ENCODE measurements at regions not wholly inside any gene's neighbourhood (a gene's known extent, or its start where the extent isn't known, plus 50 kb on each side); places are given as distances from the start of the nearest gene placed in this dataset.

DNA sequence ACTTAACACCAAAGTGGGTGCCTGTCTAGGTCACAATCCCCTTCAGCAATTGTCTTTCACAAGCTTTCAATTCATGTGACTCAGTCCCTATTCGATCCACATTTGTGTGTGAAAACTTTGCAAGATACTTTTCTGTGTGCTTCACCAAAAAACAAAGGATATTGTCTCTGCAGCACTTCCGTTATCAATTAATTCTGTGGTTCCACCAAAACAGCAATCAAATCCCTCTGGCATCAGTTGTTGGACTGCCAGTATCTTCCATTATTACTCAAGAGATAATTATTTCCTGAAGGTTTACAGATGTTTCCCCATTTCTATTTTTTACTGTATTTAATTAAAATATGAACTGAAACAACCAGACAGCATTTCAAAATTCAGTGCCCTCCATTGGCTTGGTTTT, 481.4 kb downstream of the SUCLA2 start:
- H3K4me3 ChIP-seq (ENCODE audit: low read length) = no peak overlapping the region
- TF ChIP-seq ZNF274 (IDR thresholded peaks at IDR 0.05; ENCODE audit: low read depth, low read length) = no peak

- TF ChIP-seq ZNF274 (IDR thresholded peaks at IDR 0.05; ENCODE audit: low read depth, low read length) = no peak
- H3K4me3 ChIP-seq (ENCODE audit: low read length) = no peak overlapping the region
These were observed 482.5 kb downstream of the SUCLA2 start for GRCh38 chr13:47518530-47518929.

DNA sequence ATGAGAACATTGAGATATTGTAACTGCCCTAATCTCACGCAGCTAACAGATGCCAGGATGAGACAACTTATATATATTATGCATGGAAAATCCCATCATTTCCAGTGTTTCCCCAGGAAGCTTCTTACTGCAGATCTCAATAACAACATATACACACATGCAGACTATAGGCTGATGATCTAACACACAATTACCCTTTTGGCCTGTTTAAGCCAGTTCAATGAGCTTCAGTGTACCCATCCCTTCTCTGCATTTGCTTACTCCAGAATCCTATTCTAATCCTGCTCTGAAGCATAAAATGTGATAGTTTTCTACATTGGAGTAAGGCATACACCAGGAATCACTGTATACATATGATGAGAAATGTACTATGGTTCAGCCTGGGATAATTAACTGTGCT, 489.4 kb downstream of the SUCLA2 start:
- TF ChIP-seq ZNF274 (IDR thresholded peaks at IDR 0.05; ENCODE audit: low read depth, low read length) = no peak

GRCh38 chr13:47508527-47509228, 492.4 kb downstream of the SUCLA2 start:
- H3K4me3 ChIP-seq (ENCODE audit: low read length) = no peak overlapping the region
- no peak for TF ChIP-seq ZNF274 (IDR thresholded peaks at IDR 0.05; ENCODE audit: low read depth, low read length)

More for the DNA sequence above, 489.4 kb downstream of the SUCLA2 start:
- H3K4me3 ChIP-seq (ENCODE audit: low read length) = no peak overlapping the region

DNA sequence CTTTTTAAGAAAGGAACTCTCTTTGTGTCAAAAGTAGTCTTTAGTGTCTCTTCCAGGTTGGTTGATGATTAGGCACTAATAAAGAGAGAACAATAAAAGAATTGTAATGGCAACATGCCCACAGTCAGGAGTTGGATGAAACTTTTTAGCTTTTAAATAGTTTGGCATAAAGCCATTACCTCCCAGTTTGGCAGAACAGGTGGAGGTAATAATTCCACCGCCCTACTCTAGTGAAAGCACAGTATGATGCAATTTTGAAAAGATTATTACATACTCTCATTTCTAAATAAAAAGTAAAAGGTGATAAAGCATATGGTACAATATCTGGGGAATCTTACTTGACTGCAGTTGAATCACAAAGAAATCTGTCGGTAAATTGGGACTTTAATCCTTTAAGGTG, 497.6 kb downstream of the SUCLA2 start:
- no peak for TF ChIP-seq ZNF274 (IDR thresholded peaks at IDR 0.05; ENCODE audit: low read depth, low read length)
- H3K4me3 ChIP-seq (ENCODE audit: low read length) = no peak overlapping the region

GRCh38 chr13:47502166-47502565, 498.9 kb downstream of the SUCLA2 start:
- H3K4me3 ChIP-seq (ENCODE audit: low read length) = no peak overlapping the region
- no peak for TF ChIP-seq ZNF274 (IDR thresholded peaks at IDR 0.05; ENCODE audit: low read depth, low read length)

GRCh38 chr13:47499358-47500150, 501.5 kb downstream of the SUCLA2 start:
- H3K4me3 ChIP-seq (ENCODE audit: low read length) = no peak overlapping the region
- no peak for TF ChIP-seq ZNF274 (IDR thresholded peaks at IDR 0.05; ENCODE audit: low read depth, low read length)

DNA sequence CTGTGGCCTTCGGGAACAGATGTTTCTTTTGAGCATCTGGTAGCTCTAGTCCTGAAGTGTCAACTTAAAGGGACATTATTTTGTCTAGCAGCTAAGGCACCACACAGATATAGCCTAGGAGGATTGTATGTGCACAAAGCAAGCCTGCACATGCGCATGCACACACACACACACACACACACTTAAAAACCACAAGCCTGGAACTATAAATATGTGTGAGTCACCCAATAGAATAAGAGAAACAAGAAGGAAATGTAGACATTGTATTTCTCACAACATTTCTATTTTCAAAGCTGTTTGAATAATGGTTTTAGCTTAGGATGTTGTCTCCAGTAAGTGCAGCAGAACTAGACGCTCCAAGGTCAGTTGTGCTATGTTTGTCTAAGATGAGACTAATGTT, 516.5 kb downstream of the SUCLA2 start:
- TF ChIP-seq ZNF274 (IDR thresholded peaks at IDR 0.05; ENCODE audit: low read depth, low read length) = no peak

GRCh38 chr13:47481536-47481935, 519.5 kb downstream of the SUCLA2 start:
- H3K4me3 ChIP-seq (ENCODE audit: low read length) = no peak overlapping the region
- no peak for TF ChIP-seq ZNF274 (IDR thresholded peaks at IDR 0.05; ENCODE audit: low read depth, low read length)

More for the DNA sequence above, 516.5 kb downstream of the SUCLA2 start:
- no peak overlapping the region for H3K4me3 ChIP-seq (ENCODE audit: low read length)

GRCh38 chr13:47480951-47481350, 520.1 kb downstream of the SUCLA2 start:
- H3K4me3 ChIP-seq (ENCODE audit: low read length) = no peak overlapping the region

DNA sequence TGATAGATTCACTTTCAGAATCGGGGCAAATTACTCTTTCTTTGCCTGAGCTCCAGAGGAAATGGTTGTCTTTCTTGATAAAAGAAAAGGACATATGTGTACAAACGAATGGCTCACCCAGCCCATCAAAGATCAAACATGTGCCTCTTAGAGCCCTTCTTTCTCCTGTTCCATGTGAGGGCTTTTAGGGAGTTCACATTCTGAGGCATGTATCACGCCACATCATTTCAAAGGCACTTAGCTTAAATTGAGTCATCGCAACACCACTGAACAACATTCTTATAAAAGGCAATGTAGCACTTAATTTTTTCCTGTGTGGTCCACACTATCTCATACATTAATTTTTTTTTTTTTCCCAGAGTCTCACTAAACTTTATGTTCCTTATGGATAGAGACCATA, 521.0 kb downstream of the SUCLA2 start:
- TF ChIP-seq ZNF274 (IDR thresholded peaks at IDR 0.05; ENCODE audit: low read depth, low read length) = no peak
- H3K4me3 ChIP-seq (ENCODE audit: low read length) = no peak overlapping the region

More at GRCh38 chr13:47480951-47481350, 520.1 kb downstream of the SUCLA2 start:
- TF ChIP-seq ZNF274 (IDR thresholded peaks at IDR 0.05; ENCODE audit: low read depth, low read length) = no peak

DNA sequence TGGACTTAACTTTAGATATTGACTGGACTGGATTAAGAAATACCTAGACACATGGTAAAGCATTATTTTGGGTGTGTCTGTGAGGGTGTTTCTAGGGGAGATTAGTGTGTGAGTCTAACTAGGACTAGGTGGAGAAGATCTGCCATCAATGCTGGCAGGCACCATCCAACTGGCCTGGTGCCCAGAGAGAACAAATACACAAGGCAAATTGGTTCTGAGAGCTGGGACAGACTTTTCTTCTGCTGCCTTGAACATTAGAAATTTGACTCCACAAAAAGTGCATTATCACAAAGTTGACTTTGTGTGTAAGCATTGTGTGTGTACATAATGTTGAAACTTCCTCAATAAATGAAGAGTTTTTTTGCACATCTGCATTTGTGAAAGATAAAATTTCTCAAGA, 522.1 kb downstream of the SUCLA2 start:
- no peak overlapping the region for H3K4me3 ChIP-seq (ENCODE audit: low read length)
- TF ChIP-seq ZNF274 (IDR thresholded peaks at IDR 0.05; ENCODE audit: low read depth, low read length) = no peak

- H3K4me3 ChIP-seq (ENCODE audit: low read length) = no peak overlapping the region
- TF ChIP-seq ZNF274 (IDR thresholded peaks at IDR 0.05; ENCODE audit: low read depth, low read length) = no peak
These were observed 525.6 kb downstream of the SUCLA2 start for GRCh38 chr13:47475441-47475948.

GRCh38 chr13:47474839-47475238, 526.2 kb downstream of the SUCLA2 start:
- H3K4me3 ChIP-seq (ENCODE audit: low read length) = no peak overlapping the region
- no peak for TF ChIP-seq ZNF274 (IDR thresholded peaks at IDR 0.05; ENCODE audit: low read depth, low read length)

DNA sequence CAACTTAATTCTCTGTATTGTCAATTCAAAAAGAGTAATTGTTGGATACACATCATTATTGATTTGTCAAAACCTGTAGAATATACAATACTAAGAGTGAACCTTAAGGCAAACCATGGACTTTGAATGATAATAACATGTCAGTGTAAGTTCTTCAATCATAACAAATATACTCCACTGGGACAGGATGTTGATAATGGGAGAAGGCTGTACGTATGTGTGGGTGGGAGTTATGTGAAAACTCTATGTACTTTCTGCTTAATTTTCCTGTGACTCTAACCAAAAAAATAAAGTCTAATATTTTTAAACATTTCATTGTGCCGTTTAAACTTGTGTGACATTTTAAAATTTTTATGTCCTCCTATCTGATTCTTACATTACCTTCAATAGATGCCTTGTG, 526.7 kb downstream of the SUCLA2 start:
- H3K4me3 ChIP-seq (ENCODE audit: low read length) = no peak overlapping the region
- TF ChIP-seq ZNF274 (IDR thresholded peaks at IDR 0.05; ENCODE audit: low read depth, low read length) = no peak

All from GM08714 (cell line).